ENCODE measurements at regions not wholly inside any gene's neighbourhood (a gene's known extent, or its start where the extent isn't known, plus 50 kb on each side); places are given as distances from the start of the nearest gene placed in this dataset.

DNA sequence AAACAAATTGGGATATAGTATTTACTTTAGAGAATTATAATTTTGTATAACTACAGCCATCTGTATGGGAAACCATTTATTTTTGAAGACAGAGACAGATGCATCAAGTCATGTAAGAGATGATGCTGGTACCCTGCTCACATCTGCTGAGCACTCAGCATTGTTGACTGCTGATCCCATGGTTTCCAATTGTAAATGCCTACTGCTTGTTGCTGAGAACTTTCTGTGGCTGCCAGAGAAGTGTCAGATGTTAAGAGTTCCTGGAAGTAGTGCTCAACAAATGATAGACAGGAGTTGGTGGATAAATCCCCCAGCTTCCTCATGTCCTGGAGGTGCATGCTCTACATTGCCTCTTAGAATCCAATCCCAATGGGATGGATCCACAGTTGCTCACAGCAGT, 167.1 kb downstream of the OXSM start (continued):
- TF ChIP-seq, protein P1, sequence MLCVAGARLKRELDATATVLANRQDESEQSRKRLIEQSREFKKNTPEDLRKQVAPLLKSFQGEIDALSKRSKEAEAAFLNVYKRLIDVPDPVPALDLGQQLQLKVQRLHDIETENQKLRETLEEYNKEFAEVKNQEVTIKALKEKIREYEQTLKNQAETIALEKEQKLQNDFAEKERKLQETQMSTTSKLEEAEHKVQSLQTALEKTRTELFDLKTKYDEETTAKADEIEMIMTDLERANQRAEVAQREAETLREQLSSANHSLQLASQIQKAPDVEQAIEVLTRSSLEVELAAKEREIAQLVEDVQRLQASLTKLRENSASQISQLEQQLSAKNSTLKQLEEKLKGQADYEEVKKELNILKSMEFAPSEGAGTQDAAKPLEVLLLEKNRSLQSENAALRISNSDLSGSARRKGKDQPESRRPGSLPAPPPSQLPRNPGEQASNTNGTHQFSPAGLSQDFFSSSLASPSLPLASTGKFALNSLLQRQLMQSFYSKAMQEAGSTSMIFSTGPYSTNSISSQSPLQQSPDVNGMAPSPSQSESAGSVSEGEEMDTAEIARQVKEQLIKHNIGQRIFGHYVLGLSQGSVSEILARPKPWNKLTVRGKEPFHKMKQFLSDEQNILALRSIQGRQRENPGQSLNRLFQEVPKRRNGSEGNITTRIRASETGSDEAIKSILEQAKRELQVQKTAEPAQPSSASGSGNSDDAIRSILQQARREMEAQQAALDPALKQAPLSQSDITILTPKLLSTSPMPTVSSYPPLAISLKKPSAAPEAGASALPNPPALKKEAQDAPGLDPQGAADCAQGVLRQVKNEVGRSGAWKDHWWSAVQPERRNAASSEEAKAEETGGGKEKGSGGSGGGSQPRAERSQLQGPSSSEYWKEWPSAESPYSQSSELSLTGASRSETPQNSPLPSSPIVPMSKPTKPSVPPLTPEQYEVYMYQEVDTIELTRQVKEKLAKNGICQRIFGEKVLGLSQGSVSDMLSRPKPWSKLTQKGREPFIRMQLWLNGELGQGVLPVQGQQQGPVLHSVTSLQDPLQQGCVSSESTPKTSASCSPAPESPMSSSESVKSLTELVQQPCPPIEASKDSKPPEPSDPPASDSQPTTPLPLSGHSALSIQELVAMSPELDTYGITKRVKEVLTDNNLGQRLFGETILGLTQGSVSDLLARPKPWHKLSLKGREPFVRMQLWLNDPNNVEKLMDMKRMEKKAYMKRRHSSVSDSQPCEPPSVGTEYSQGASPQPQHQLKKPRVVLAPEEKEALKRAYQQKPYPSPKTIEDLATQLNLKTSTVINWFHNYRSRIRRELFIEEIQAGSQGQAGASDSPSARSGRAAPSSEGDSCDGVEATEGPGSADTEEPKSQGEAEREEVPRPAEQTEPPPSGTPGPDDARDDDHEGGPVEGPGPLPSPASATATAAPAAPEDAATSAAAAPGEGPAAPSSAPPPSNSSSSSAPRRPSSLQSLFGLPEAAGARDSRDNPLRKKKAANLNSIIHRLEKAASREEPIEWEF (IDR thresholded peaks at IDR 0.05; ENCODE audit: insufficient replicate concordance, low read depth, low read length), result no peak
- TF ChIP-seq ASH2L (IDR thresholded peaks at IDR 0.05; ENCODE audit: borderline replicate concordance, low read depth) (no peak), NFYA (IDR thresholded peaks at IDR 0.05; ENCODE audit: borderline replicate concordance, low read depth, low read length) (no peak), SMAD5 (IDR thresholded peaks at IDR 0.05; ENCODE audit: low read depth) (no peak), NRF1 (conservative IDR thresholded peaks at IDR 0.05; ENCODE audit: low read depth, low read length) (no peak), ATF3 (IDR thresholded peaks at IDR 0.05; ENCODE audit: borderline replicate concordance, extremely low read depth, low read depth, low read length) (no peak)

DNA sequence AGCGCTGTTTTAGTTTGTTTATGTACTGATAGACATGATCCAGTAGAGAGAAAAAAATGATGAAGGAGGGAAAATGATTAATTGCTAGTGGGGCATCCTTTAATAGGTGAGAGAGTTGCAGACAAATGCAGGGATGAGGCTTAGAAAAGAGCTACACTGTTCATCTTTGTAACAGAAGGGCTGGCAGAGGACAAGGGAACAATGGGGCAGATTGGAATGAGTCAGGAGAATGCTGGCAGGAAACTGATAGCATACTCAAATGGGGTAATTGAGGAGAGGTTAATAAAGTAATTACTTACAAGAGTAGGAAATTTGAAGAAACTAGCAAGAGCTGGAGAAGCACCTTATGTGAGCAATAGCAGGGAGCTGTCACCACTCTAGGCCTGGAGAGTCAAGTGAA, 170.9 kb downstream of the OXSM start:
- ChIA-PET SMC1A (ENCODE audit: uncharacterized antibody, unreplicated experiment) (no interaction called here), POLR2A (no interaction called here), RAD21 (ENCODE audit: unreplicated experiment) (no interaction called here), CTCF (no interaction called here)
- FAIRE-seq (no peak), DNase-seq (ENCODE audit: low read depth, low spot score) (no peak), ATAC-seq (no peak)
- Histone ChIP-seq H3K27ac (ENCODE audit: control insufficient read depth, insufficient read depth) (no peak overlapping the region), H3K9me3 (replicated peaks; ENCODE audit: control insufficient read depth, insufficient read depth, low read length) (no peaks in the 10 kb centered on the region), H3K27me3 (replicated peaks in 1 of 2; ENCODE audit: control insufficient read depth in 2 of 2, insufficient read depth in 2 of 2, low read length in 1 of 2) (no peaks in the 10 kb centered on the region), H3K9ac (ENCODE audit: control insufficient read depth, insufficient read depth, low read length) (no peak overlapping the region), H3K79me2 (ENCODE audit: control insufficient read depth, insufficient read depth, low read length) (no peaks in the 10 kb centered on the region), H3K4me2 (ENCODE audit: control insufficient read depth, insufficient read depth) (no peak overlapping the region), H3K4me1 (ENCODE audit: control insufficient read depth, insufficient read depth, low read length) (no peaks in the 10 kb centered on the region), H2AFZ (ENCODE audit: control insufficient read depth, low read depth, low read length) (no peak overlapping the region), H3K36me3 (ENCODE audit: control insufficient read depth in 2 of 2, insufficient read depth in 2 of 2, low read length in 1 of 2) (no peaks in the 10 kb centered on the region), H4K20me1 (ENCODE audit: control insufficient read depth, insufficient read depth) (no peaks in the 10 kb centered on the region), H3K4me3 (no peak overlapping the region)
- in situ Hi-C loops (cut with MboI) (no loop called here), intact Hi-C loops (cut with micrococcal nuclease; ENCODE audit: unreplicated experiment) (no loop called here)
- WGBS (ENCODE audit: insufficient coverage, insufficient replicate concordance, low lambda C conversion rate, missing lambda C conversion rate), result 0% methylated on average over 1 of the region's 1 CpG
- BruUV-seq (replicated peaks), result no TSS peak
- TF ChIP-seq BCL11A (IDR thresholded peaks at IDR 0.05; ENCODE audit: low read depth, low read length), result no peak
- TF ChIP-seq HDAC2 (IDR thresholded peaks at IDR 0.05), result no peak
- no peak for TF ChIP-seq E4F1 (IDR thresholded peaks at IDR 0.05; ENCODE audit: borderline replicate concordance, partially characterized antibody)
- TF ChIP-seq NBN (IDR thresholded peaks at IDR 0.05), result no peak
- TF ChIP-seq ZNF687 (IDR thresholded peaks at IDR 0.05), result no peak
- no peak for TF ChIP-seq CBX3 (IDR thresholded peaks at IDR 0.05; ENCODE audit: borderline replicate concordance, low read depth)
